Right lobe of liver (tissue), 4 donors: ENCODE measurements at regions not wholly inside any gene's neighbourhood (a gene's known extent, or its start where the extent isn't known, plus 50 kb on each side); places are given as distances from the start of the nearest gene placed in this dataset.

Experiments used
- CTCF ChIP-seq, 4 donors: fragments of 200-600 bp in 3 of 4; fragments of 450-650 bp in 1 of 4; IDR thresholded peaks; one replicate each; pipeline versions ENCODE4 v1.5.1 to v1.8.0; 2016 to 2022; ENCODE audit warnings: antibody characterized with exemption in 4 of 4, mild to moderate bottlenecking in 2 of 4
- POLR2A ChIP-seq: fragments of 450-650 bp; IDR thresholded peaks from one replicate; pipeline ENCODE4 v1.6.1; 2017; ENCODE audit warnings: antibody characterized with exemption, mild to moderate bottlenecking
- donor health status: DM: no; HTN: no; CAD: no.
- donor health status: DM: no; HTN: no; CAD: no.
- donor health status: DM: no; HTN: yes; CAD: no.

GRCh38 chr16:5385115-5385514 is 287.5 kb upstream of the EEF2KMT start:
- no peak for TF ChIP-seq CTCF (IDR thresholded peaks at IDR 0.05)
- TF ChIP-seq POLR2A = no peak
